IPS-15b (cell line): ENCODE measurements at regions not wholly inside any gene's neighbourhood (a gene's known extent, or its start where the extent isn't known, plus 50 kb on each side); places are given as distances from the start of the nearest gene placed in this dataset.

Experiments used
- H3K27me3 ChIP-seq: one replicate; pipeline ENCODE4 v1.6.1; 2013; ENCODE audit warnings: low read length; ENCODE audit not compliant: control insufficient read depth, insufficient read depth
- H3K36me3 ChIP-seq: one replicate; pipeline ENCODE4 v1.6.1; 2013; ENCODE audit warnings: low read length; ENCODE audit not compliant: control insufficient read depth, insufficient read depth
- H3K4me1 ChIP-seq: one replicate; pipeline ENCODE4 v1.6.1; 2013; ENCODE audit warnings: mild to moderate bottlenecking, low read length; ENCODE audit not compliant: control insufficient read depth, insufficient read depth
- H3K4me3 ChIP-seq: one replicate; pipeline ENCODE4 v1.5.1; 2013; ENCODE audit warnings: low read depth, low read length
- H3K9ac ChIP-seq: one replicate; pipeline ENCODE4 v1.6.1; 2013; ENCODE audit warnings: low read depth, mild to moderate bottlenecking, low read length
- H3K9me3 ChIP-seq: one replicate; pipeline ENCODE4 v1.6.1; 2013; ENCODE audit warnings: mild to moderate bottlenecking, low read length; ENCODE audit not compliant: control insufficient read depth, insufficient read depth

DNA sequence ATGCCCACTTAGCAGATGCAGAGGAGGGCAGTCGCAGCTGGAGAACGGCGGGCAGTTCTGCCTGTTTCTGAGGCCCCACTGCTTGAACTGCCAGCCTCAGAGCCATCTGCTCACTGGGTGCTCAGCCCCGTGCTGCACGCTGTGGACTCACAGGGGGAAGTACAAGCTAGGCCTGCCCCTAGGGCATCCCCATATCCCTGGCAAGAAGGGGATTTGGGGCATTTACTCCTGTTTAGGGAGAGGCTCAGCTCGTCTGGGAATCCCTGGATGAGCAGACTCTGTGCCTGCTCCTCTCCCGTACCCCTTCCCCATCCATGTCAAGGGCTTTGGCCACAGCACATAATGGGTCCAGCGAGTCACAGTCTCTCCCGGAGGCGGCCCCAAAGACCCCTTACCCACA lies 169.8 kb upstream of the PKDCC start:
- no peak overlapping the region for H3K9ac ChIP-seq
- H3K36me3 ChIP-seq, result no peaks in the 10 kb centered on the region
- H3K4me1 ChIP-seq, result no peaks in the 10 kb centered on the region
- no peaks in the 10 kb centered on the region for H3K9me3 ChIP-seq
- H3K4me3 ChIP-seq, result no peak overlapping the region
- H3K27me3 ChIP-seq, result no peaks in the 10 kb centered on the region

- H3K9ac ChIP-seq, result no peak overlapping the region
- no peaks in the 10 kb centered on the region for H3K4me1 ChIP-seq
- no peaks in the 10 kb centered on the region for H3K9me3 ChIP-seq
- H3K36me3 ChIP-seq, result no peaks in the 10 kb centered on the region
- H3K4me3 ChIP-seq, result no peak overlapping the region
- H3K27me3 ChIP-seq, result no peaks in the 10 kb centered on the region
Measured at GRCh38 chr2:41878716-41879234, 169.0 kb upstream of the PKDCC start.

GRCh38 chr2:41879235-41879916 lies 168.4 kb upstream of the PKDCC start:
- Histone ChIP-seq H3K36me3 (no peaks in the 10 kb centered on the region), H3K9me3 (no peaks in the 10 kb centered on the region), H3K4me3 (no peak overlapping the region), H3K9ac (no peak overlapping the region), H3K4me1 (no peaks in the 10 kb centered on the region), H3K27me3 (no peaks in the 10 kb centered on the region)

DNA sequence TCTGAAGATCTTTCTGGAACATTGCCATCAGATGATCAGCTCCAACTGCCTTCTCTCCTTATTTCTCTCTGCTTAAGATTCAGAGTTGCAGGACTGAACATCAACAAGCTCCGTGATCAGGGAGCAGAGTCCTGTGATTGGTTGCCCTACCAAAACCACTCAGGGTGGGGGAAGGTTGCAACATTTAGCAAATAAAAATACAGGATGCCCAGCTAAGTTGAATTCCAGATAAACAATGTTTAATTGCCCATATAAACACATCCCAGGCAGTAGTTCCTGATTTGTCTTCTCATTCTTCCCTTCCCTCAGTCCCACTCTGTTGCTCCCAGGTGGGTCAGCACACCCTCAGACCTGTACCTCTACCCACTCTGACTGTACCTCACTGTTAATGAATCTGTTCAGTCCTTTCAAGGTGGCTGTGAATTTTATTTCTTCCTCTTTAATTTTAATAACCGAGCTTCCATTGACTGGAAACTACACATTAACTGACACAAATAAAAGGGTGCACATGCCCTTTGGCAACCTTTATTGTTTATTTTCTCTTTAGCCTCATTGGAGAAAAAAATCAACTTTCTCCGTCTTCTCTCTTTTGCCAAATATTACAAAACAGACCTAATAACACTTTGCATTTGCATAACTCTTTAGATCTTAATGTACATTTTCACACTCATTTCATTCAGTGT lies 167.1 kb upstream of the PKDCC start:
- H3K9me3 ChIP-seq, result no peaks in the 10 kb centered on the region
- H3K4me1 ChIP-seq, result no peaks in the 10 kb centered on the region
- H3K36me3 ChIP-seq, result no peaks in the 10 kb centered on the region
- no peaks in the 10 kb centered on the region for H3K27me3 ChIP-seq
- no peak overlapping the region for H3K9ac ChIP-seq
- no peak overlapping the region for H3K4me3 ChIP-seq

- H3K4me1 ChIP-seq, result no peaks in the 10 kb centered on the region
- H3K4me3 ChIP-seq, result no peak overlapping the region
- H3K36me3 ChIP-seq, result no peaks in the 10 kb centered on the region
- H3K27me3 ChIP-seq, result no peaks in the 10 kb centered on the region
- H3K9me3 ChIP-seq, result no peaks in the 10 kb centered on the region
- no peak overlapping the region for H3K9ac ChIP-seq
Measured at GRCh38 chr2:41881249-41881648, 166.6 kb upstream of the PKDCC start.

DNA sequence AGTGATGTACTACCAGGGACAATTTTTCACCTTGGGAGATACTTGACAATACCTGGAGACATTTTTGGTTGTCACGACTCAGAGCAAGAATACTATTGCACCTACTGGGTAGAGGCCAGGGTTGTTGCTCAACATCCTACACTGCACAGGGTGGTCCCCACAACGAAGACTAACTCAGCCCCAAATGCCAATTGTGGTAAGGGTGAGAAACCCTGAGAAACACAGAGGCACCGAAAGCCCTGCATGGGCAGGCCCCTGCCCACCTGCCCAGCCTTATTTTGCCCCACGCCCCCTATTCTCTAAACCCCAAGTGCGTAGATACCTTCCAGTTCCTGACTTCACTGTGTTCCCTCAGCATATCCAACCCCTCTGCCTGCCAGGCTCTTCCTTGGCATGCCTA lies 163.1 kb upstream of the PKDCC start:
- Histone ChIP-seq H3K4me1 (no peaks in the 10 kb centered on the region), H3K36me3 (no peaks in the 10 kb centered on the region), H3K4me3 (no peak overlapping the region), H3K9me3 (no peaks in the 10 kb centered on the region), H3K27me3 (no peaks in the 10 kb centered on the region), H3K9ac (no peak overlapping the region)

GRCh38 chr2:41886145-41886664 lies 161.6 kb upstream of the PKDCC start:
- no peaks in the 10 kb centered on the region for H3K4me1 ChIP-seq
- H3K27me3 ChIP-seq, result no peaks in the 10 kb centered on the region
- H3K4me3 ChIP-seq, result no peak overlapping the region
- H3K36me3 ChIP-seq, result no peaks in the 10 kb centered on the region
- no peak overlapping the region for H3K9ac ChIP-seq
- no peaks in the 10 kb centered on the region for H3K9me3 ChIP-seq

DNA sequence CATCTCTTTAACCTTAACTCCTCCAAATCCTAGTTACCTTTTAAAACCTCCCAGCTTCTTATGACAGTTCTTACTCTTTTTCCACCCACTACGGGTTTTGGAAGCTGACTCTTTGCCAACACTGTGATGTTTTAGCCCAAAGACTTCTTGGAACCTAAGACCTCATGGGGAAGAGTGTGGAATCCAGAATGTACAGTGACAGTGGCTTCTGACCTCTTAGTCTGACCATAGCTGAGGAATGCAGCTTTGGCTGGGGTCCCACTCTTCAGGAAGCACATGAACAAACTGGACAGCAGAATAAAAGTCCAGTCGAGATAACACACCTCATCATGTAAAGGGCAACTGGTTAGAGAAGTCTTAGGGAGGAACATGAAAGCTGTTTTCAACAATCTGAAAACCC lies 161.1 kb upstream of the PKDCC start:
- no peak overlapping the region for H3K9ac ChIP-seq
- no peaks in the 10 kb centered on the region for H3K27me3 ChIP-seq
- H3K4me1 ChIP-seq, result no peaks in the 10 kb centered on the region
- H3K9me3 ChIP-seq, result no peaks in the 10 kb centered on the region
- H3K4me3 ChIP-seq, result no peak overlapping the region
- no peaks in the 10 kb centered on the region for H3K36me3 ChIP-seq

GRCh38 chr2:41890341-41890740 lies 157.5 kb upstream of the PKDCC start:
- H3K4me1 ChIP-seq, result no peaks in the 10 kb centered on the region
- H3K36me3 ChIP-seq, result no peaks in the 10 kb centered on the region
- H3K9ac ChIP-seq, result no peak overlapping the region
- H3K9me3 ChIP-seq, result no peaks in the 10 kb centered on the region
- H3K27me3 ChIP-seq, result no peaks in the 10 kb centered on the region
- H3K4me3 ChIP-seq, result no peak overlapping the region

- H3K36me3 ChIP-seq, result no peaks in the 10 kb centered on the region
- no peak overlapping the region for H3K4me3 ChIP-seq
- H3K9ac ChIP-seq, result no peak overlapping the region
- H3K27me3 ChIP-seq, result no peaks in the 10 kb centered on the region
- H3K9me3 ChIP-seq, result no peaks in the 10 kb centered on the region
- no peaks in the 10 kb centered on the region for H3K4me1 ChIP-seq
Measured at GRCh38 chr2:41892476-41892875, 155.3 kb upstream of the PKDCC start.

DNA sequence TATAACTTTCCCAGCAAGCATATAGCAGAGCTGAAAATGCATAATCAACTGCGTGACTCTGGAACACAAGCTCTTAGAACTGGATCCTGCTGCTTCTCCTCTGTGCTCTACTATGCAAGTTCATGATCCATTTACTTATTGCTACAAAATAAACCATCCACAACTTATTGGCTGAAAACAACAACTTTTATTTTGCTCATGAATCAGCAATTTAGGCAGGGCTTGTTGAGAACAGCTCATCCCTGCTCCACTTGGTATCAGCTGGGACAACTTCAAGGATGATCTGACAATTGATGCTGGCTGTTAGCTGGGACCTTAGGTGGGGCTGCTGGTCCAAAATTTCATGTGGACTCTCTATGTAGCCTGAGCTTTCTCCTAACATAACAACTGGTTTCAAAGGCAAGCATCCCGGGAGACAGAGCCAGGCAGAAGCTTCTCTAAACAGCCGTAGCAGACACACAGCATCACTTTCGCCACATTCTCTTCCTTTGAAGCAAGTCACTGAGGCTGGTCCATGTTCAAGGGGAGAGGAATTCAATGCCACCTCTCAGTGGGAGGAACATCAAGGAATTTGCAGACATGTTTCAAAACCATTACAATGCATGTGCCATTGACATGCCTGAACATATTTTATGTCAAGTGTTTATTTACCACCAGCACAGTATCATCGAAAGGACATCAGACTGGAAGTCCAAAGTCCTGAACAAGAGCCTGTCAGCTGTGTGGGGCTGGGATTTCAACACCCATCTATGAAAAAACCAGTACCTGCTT lies 153.1 kb upstream of the PKDCC start:
- H3K9ac ChIP-seq, result no peak overlapping the region
- no peaks in the 10 kb centered on the region for H3K9me3 ChIP-seq
- no peaks in the 10 kb centered on the region for H3K4me1 ChIP-seq
- H3K36me3 ChIP-seq, result no peaks in the 10 kb centered on the region
- no peaks in the 10 kb centered on the region for H3K27me3 ChIP-seq
- no peak overlapping the region for H3K4me3 ChIP-seq
